Activated CD4-positive, alpha-beta T cell treated with anti-CD3 and anti-CD28 coated beads, Interleukin-2, amount 10 ng/mL, durations not matched to agents 24 days and 14 days (primary cell): ENCODE measurements at regions not wholly inside any gene's neighbourhood (a gene's known extent, or its start where the extent isn't known, plus 50 kb on each side); places are given as distances from the start of the nearest gene placed in this dataset.

ENCODE experiments used
- DNase-seq: peaks from one replicate; pipeline ENCODE4 v3.0.0; 2022
- H3K27ac Mint-ChIP-seq: one replicate; pipeline ENCODE4 v1.8.0; 2022; ENCODE audit warnings: mild to moderate bottlenecking, mixed read lengths
- H3K27me3 Mint-ChIP-seq: one replicate; pipeline ENCODE4 v1.8.0; 2022; ENCODE audit warnings: mixed read lengths
- H3K36me3 Mint-ChIP-seq: one replicate; pipeline ENCODE4 v1.8.0; 2022; ENCODE audit warnings: low read depth, mild to moderate bottlenecking, mixed read lengths
- H3K4me1 Mint-ChIP-seq: one replicate; pipeline ENCODE4 v1.8.0; 2021; ENCODE audit warnings: mixed read lengths
- H3K4me3 Mint-ChIP-seq: one replicate; pipeline ENCODE4 v1.8.0; 2022; ENCODE audit warnings: mild to moderate bottlenecking, moderate library complexity, mixed read lengths
- H3K9me3 Mint-ChIP-seq: one replicate; pipeline ENCODE4 v1.8.0; 2021; ENCODE audit warnings: mixed read lengths
- intact Hi-C: fragments of 100-400 bp; cut with micrococcal nuclease; formaldehyde crosslinking; loops from one replicate; pipeline ENCODE4 v1.15.1; 2023

- Mint-ChIP-seq H3K27ac (no peak overlapping the region), H3K4me1 (no peaks in the 10 kb centered on the region), H3K36me3 (no peaks in the 10 kb centered on the region), H3K27me3 (peaks cover 17% of the 10 kb centered on the region), H3K4me3 (no peak overlapping the region), H3K9me3 (no peaks in the 10 kb centered on the region)
- DNase-seq, result peak; percentile 84
- intact Hi-C loops, result loop anchor here (5.0 kb wide), 1 partner anchor 199 kb away; no protein-coding TSS in a partner anchor
Measured at GRCh38 chr16:86761111-86762031, 183.0 kb downstream of the FOXL1 start.

- no peaks in the 10 kb centered on the region for H3K36me3 Mint-ChIP-seq
- peaks cover 16% of the 10 kb centered on the region for H3K27me3 Mint-ChIP-seq
- DNase-seq, result no peak
- no peak overlapping the region for H3K4me3 Mint-ChIP-seq
- intact Hi-C loops, result loop anchor here (5.0 kb wide), 1 partner anchor 200 kb away; no protein-coding TSS in a partner anchor
- no peaks in the 10 kb centered on the region for H3K4me1 Mint-ChIP-seq
- H3K9me3 Mint-ChIP-seq, result no peaks in the 10 kb centered on the region
- H3K27ac Mint-ChIP-seq, result no peak overlapping the region
Measured at GRCh38 chr16:86762095-86762494, 183.7 kb downstream of the FOXL1 start.

GRCh38 chr16:86763819-86764218, 185.5 kb downstream of the FOXL1 start:
- DNase-seq, result no peak
- H3K36me3 Mint-ChIP-seq, result no peaks in the 10 kb centered on the region
- intact Hi-C loops, result loop anchor here (5.0 kb wide), 1 partner anchor 202 kb away; no protein-coding TSS in a partner anchor

GRCh38 chr16:86764551-86764950, 186.2 kb downstream of the FOXL1 start:
- H3K4me1 Mint-ChIP-seq, result no peaks in the 10 kb centered on the region
- H3K27me3 Mint-ChIP-seq, result peaks cover 4% of the 10 kb centered on the region
- H3K4me3 Mint-ChIP-seq, result no peak overlapping the region
- intact Hi-C loops, result loop anchor here (5.0 kb wide), 1 partner anchor 202 kb away; no protein-coding TSS in a partner anchor
- no peaks in the 10 kb centered on the region for H3K36me3 Mint-ChIP-seq
- no peak for DNase-seq
- no peak overlapping the region for H3K27ac Mint-ChIP-seq
- H3K9me3 Mint-ChIP-seq, result no peaks in the 10 kb centered on the region

More at GRCh38 chr16:86763819-86764218, 185.5 kb downstream of the FOXL1 start:
- Mint-ChIP-seq H3K4me3 (no peak overlapping the region), H3K27me3 (peaks cover 8% of the 10 kb centered on the region), H3K4me1 (no peaks in the 10 kb centered on the region), H3K27ac (no peak overlapping the region), H3K9me3 (no peaks in the 10 kb centered on the region)

- Mint-ChIP-seq H3K27ac (no peak overlapping the region), H3K27me3 (no peaks in the 10 kb centered on the region), H3K4me1 (no peaks in the 10 kb centered on the region), H3K36me3 (no peaks in the 10 kb centered on the region), H3K9me3 (no peaks in the 10 kb centered on the region), H3K4me3 (no peak overlapping the region)
- no peak for DNase-seq
- intact Hi-C loops, result no loop called here
Measured at GRCh38 chr16:86765389-86766026, 187.2 kb downstream of the FOXL1 start.

GRCh38 chr16:86766700-86767099, 188.4 kb downstream of the FOXL1 start:
- no peak overlapping the region for H3K4me3 Mint-ChIP-seq
- no peaks in the 10 kb centered on the region for H3K36me3 Mint-ChIP-seq

GRCh38 chr16:86768228-86768791, 190.0 kb downstream of the FOXL1 start:
- Mint-ChIP-seq H3K27ac (no peak overlapping the region), H3K27me3 (no peaks in the 10 kb centered on the region), H3K4me1 (no peaks in the 10 kb centered on the region), H3K36me3 (no peaks in the 10 kb centered on the region), H3K4me3 (no peak overlapping the region), H3K9me3 (no peaks in the 10 kb centered on the region)
- intact Hi-C loops, result no loop called here
- no peak for DNase-seq

More at GRCh38 chr16:86766700-86767099, 188.4 kb downstream of the FOXL1 start:
- Mint-ChIP-seq H3K9me3 (no peaks in the 10 kb centered on the region), H3K27ac (no peak overlapping the region), H3K27me3 (no peaks in the 10 kb centered on the region), H3K4me1 (no peaks in the 10 kb centered on the region)
- intact Hi-C loops, result no loop called here
- DNase-seq, result no peak

GRCh38 chr16:86768999-86769398, 190.7 kb downstream of the FOXL1 start:
- no peak for DNase-seq
- no peak overlapping the region for H3K27ac Mint-ChIP-seq
- intact Hi-C loops, result no loop called here
- H3K36me3 Mint-ChIP-seq, result no peaks in the 10 kb centered on the region
- no peaks in the 10 kb centered on the region for H3K27me3 Mint-ChIP-seq
- no peaks in the 10 kb centered on the region for H3K4me1 Mint-ChIP-seq
- H3K9me3 Mint-ChIP-seq, result no peaks in the 10 kb centered on the region
- no peak overlapping the region for H3K4me3 Mint-ChIP-seq

- H3K4me3 Mint-ChIP-seq, result no peak overlapping the region
- intact Hi-C loops, result no loop called here
- H3K4me1 Mint-ChIP-seq, result no peaks in the 10 kb centered on the region
- H3K27me3 Mint-ChIP-seq, result peaks cover 2% of the 10 kb centered on the region
- no peaks in the 10 kb centered on the region for H3K36me3 Mint-ChIP-seq
- H3K27ac Mint-ChIP-seq, result no peak overlapping the region
- no peak for DNase-seq
- H3K9me3 Mint-ChIP-seq, result no peaks in the 10 kb centered on the region
Measured at GRCh38 chr16:86771506-86772460, 193.4 kb downstream of the FOXL1 start.

GRCh38 chr16:86772671-86773353, 194.5 kb downstream of the FOXL1 start:
- Mint-ChIP-seq H3K9me3 (no peaks in the 10 kb centered on the region), H3K27ac (no peak overlapping the region), H3K27me3 (peaks cover 2% of the 10 kb centered on the region), H3K4me3 (no peak overlapping the region), H3K4me1 (no peaks in the 10 kb centered on the region), H3K36me3 (no peaks in the 10 kb centered on the region)
- DNase-seq, result no peak
- intact Hi-C loops, result no loop called here

- H3K9me3 Mint-ChIP-seq, result no peaks in the 10 kb centered on the region
- H3K27me3 Mint-ChIP-seq, result peaks cover 4% of the 10 kb centered on the region
- intact Hi-C loops, result no loop called here
- H3K4me1 Mint-ChIP-seq, result no peaks in the 10 kb centered on the region
- H3K27ac Mint-ChIP-seq, result no peak overlapping the region
- no peak overlapping the region for H3K4me3 Mint-ChIP-seq
- no peaks in the 10 kb centered on the region for H3K36me3 Mint-ChIP-seq
- no peak for DNase-seq
Measured at GRCh38 chr16:86773354-86773715, 195.0 kb downstream of the FOXL1 start.

GRCh38 chr16:86774931-86775330, 196.6 kb downstream of the FOXL1 start:
- Mint-ChIP-seq H3K27ac (no peak overlapping the region), H3K27me3 (peaks cover 6% of the 10 kb centered on the region), H3K4me1 (no peaks in the 10 kb centered on the region), H3K9me3 (no peaks in the 10 kb centered on the region), H3K4me3 (no peak overlapping the region), H3K36me3 (no peaks in the 10 kb centered on the region)
- intact Hi-C loops, result no loop called here
- no peak for DNase-seq

GRCh38 chr16:86775511-86775921, 197.2 kb downstream of the FOXL1 start:
- Mint-ChIP-seq H3K27me3 (peaks cover 6% of the 10 kb centered on the region), H3K9me3 (no peaks in the 10 kb centered on the region), H3K4me1 (no peaks in the 10 kb centered on the region), H3K27ac (no peak overlapping the region), H3K4me3 (no peak overlapping the region), H3K36me3 (no peaks in the 10 kb centered on the region)
- intact Hi-C loops, result no loop called here
- DNase-seq, result no peak
